HFF-Myc (cell line): ENCODE measurements at regions not wholly inside any gene's neighbourhood (a gene's known extent, or its start where the extent isn't known, plus 50 kb on each side); places are given as distances from the start of the nearest gene placed in this dataset.

Experiments
- DNase-seq: peaks from one replicate; pipeline ENCODE4 v3.0.0-alpha.2; 2011; ENCODE audit warnings: low read depth; ENCODE audit errors: extremely low read depth
- H3K4me3 ChIP-seq: replicated peaks from 2 replicates; pipeline ENCODE4 v1.5.1; 2011; ENCODE audit warnings: low read depth, mild to moderate bottlenecking, control low read depth, low read length
- TF ChIP-seq, protein P1 (sequence below): IDR thresholded peaks from 2 replicates; pipeline ENCODE4 v1.5.1; 2012; ENCODE audit warnings: mild to moderate bottlenecking, low read depth, low read length, control low read depth; ENCODE audit errors: missing control alignments

DNA sequence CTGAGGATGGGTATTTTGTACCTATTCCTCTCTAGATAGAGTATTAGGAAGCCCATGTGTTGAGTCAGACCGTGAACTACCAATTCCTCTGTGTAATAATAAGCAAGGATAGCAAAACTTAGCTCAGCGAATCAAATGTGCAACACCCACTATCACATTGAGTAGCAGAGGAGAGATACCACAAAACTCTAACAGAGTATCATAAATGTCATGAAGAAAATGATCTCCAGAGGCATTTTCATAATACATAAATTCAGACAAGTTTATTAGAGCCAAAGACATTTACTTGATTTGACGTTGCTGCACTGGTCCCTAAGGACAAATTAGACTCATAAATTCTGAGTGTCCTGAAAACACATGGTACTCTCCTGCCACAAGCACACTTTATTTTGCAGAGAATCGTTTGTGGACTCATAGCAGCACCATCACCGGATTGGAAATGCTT, 245.2 kb downstream of the HAO1 start:
- H3K4me3 ChIP-seq: no peak overlapping the region
- TF ChIP-seq, protein P1, sequence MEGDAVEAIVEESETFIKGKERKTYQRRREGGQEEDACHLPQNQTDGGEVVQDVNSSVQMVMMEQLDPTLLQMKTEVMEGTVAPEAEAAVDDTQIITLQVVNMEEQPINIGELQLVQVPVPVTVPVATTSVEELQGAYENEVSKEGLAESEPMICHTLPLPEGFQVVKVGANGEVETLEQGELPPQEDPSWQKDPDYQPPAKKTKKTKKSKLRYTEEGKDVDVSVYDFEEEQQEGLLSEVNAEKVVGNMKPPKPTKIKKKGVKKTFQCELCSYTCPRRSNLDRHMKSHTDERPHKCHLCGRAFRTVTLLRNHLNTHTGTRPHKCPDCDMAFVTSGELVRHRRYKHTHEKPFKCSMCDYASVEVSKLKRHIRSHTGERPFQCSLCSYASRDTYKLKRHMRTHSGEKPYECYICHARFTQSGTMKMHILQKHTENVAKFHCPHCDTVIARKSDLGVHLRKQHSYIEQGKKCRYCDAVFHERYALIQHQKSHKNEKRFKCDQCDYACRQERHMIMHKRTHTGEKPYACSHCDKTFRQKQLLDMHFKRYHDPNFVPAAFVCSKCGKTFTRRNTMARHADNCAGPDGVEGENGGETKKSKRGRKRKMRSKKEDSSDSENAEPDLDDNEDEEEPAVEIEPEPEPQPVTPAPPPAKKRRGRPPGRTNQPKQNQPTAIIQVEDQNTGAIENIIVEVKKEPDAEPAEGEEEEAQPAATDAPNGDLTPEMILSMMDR: no peak
- no peak for DNase-seq

GRCh38 chr20:7695635-7696034, 244.6 kb downstream of the HAO1 start:
- H3K4me3 ChIP-seq: no peak overlapping the region
- no peak for DNase-seq
- TF ChIP-seq, protein P1: no peak

- TF ChIP-seq, protein P1: no peak
Measured at GRCh38 chr20:7696311-7696710, 243.9 kb downstream of the HAO1 start.

DNA sequence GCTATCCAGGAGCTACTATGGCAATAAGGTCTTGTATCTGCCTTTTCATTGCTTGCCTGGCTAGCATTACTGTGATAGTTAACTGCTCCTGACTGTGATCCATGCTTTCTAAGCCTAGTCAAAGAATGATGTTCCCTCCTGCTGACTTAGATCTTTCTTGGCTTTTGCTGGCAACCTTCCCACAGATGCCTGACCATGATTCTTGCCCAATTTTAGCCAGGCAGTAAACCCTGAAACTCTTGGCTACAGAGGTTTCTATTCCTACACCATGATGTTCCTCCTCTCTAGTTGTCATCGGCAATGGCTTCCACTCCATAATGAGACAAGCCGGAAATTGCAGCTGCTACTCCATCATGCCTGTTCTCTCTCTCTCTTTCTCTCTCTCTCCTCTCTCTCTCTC, 238.1 kb downstream of the HAO1 start:
- TF ChIP-seq, protein P1: no peak
- DNase-seq: no peak
- H3K4me3 ChIP-seq: no peak overlapping the region

More at GRCh38 chr20:7696311-7696710, 243.9 kb downstream of the HAO1 start:
- no peak overlapping the region for H3K4me3 ChIP-seq
- no peak for DNase-seq

DNA sequence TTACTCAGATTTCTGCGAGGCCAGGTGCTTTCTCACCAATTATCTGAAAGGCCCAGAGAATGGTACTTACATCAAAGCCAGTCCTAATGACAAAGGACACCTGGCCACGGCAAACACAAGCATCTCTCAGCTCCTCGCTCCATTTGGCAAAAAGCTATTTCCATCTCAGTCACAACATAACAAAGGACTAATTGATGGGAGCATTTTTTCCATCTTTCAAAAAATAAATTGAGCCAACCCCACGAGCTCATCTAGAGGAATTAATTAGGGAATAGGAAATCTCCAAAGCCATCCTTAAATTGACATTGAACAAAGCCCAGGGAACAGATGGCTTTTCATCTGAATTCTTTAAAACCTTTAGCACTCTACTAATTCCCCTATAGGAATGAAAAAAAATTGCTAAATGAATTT, 236.7 kb downstream of the HAO1 start:
- no peak for DNase-seq
- TF ChIP-seq, protein P1: no peak
- no peak overlapping the region for H3K4me3 ChIP-seq

GRCh38 chr20:7703996-7704395, 236.3 kb downstream of the HAO1 start:
- no peak for DNase-seq
- no peak overlapping the region for H3K4me3 ChIP-seq
- TF ChIP-seq, protein P1: no peak

GRCh38 chr20:7708112-7708511, 232.1 kb downstream of the HAO1 start:
- no peak for DNase-seq
- TF ChIP-seq, protein P1: no peak
- H3K4me3 ChIP-seq: no peak overlapping the region
